Fibroblast of the aortic adventitia (primary cell): ENCODE measurements at regions not wholly inside any gene's neighbourhood (a gene's known extent, or its start where the extent isn't known, plus 50 kb on each side); places are given as distances from the start of the nearest gene placed in this dataset.

Source experiments
- DNase-seq: peaks from one replicate; pipeline ENCODE4 v3.0.0-alpha.2; 2010; ENCODE audit warnings: low read depth
- H3K4me3 ChIP-seq: 2 replicates; pipeline ENCODE4 v1.5.1; 2011; ENCODE audit warnings: low read depth, mild to moderate bottlenecking, control low read depth, low read length, moderate library complexity
- CTCF ChIP-seq: IDR thresholded peaks from 2 replicates; pipeline ENCODE4 v1.5.1; 2011; ENCODE audit warnings: mild to moderate bottlenecking, low read length, control low read depth, inconsistent platforms; ENCODE audit not compliant: insufficient read depth

DNA sequence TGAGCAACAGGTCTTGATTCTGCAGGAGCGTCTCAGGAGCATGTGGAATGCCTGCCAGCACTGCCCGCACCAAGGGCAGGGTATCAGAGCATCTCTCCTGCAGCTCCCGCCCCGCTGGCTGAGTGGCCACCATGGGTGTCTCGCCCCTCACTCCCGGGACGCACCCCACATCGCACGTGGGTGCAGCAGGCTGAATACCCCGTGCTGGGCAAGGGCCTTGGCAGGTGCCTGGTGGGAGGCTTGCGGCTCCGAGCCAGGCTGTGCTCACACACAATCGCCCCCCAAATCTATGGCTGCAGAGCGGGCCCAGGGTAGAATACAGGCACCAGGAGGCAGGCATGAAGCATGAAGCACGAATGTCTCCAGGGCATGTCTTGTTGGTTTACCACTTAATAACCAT, 103.9 kb upstream of the TMEM132D start:
- no peak for DNase-seq
- TF ChIP-seq CTCF: no peak
- H3K4me3 ChIP-seq: no peak overlapping the region

GRCh38 chr12:130008241-130008640, 104.4 kb upstream of the TMEM132D start:
- DNase-seq: no peak
- H3K4me3 ChIP-seq: no peak overlapping the region
- no peak for TF ChIP-seq CTCF

DNA sequence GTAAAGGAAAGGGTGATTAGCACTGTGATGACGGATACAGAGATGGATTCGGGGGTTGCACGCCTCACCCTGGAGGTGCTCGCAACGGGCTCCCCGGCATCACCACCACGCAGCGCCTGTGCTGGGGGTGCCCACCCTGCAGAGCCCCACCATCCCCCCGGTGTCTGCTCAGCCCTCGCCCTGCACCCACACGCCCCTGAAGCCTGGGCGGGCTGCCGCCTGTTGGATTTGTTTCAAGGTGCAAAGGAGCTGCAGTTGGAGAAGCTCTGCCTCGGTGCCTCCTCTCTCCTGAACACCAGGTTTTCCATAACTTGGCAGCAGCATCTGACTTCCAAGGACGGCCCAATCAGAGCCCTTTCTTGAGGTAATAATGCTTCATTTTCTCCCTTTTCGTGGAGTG, 106.1 kb upstream of the TMEM132D start:
- no peak overlapping the region for H3K4me3 ChIP-seq
- DNase-seq: no peak
- TF ChIP-seq CTCF: no peak

DNA sequence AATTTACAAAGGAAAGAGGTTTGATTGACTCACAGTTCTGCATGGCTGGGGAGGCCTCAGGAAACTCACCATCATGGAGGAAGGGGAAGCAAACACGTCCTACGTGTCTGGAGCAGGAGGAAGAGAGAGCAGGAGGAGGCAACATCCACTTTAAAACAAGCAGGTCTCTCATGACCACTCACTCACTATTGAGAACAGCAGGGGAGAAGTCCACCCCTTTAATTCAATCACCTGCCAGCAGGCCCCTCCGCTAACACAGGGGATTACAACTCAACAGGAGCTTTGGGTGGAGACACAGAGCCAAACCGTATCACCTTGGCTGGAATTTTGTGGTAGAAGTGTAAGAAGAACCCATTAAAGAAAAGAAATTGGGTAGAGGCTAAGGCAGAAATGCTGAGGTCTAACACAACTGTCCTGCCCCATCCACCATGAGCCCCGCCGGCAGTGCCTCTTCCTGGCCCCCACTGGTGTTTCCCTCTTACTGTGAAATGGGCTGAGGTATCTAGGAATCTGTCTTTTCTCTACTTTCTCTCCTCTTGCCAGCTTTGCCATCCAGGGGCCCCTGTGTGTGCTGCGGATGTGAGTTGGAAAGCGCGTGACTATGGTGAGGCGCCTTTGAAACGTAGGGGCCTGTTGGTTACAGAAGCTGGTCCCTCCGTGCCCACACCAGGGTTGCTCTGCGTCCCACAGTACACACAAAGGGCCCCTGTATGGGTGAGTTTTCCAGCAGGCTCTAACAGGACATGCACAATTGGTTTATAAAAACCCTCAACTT, 108.0 kb upstream of the TMEM132D start:
- DNase-seq: no peak
- TF ChIP-seq CTCF: no peak
- H3K4me3 ChIP-seq: no peak overlapping the region

DNA sequence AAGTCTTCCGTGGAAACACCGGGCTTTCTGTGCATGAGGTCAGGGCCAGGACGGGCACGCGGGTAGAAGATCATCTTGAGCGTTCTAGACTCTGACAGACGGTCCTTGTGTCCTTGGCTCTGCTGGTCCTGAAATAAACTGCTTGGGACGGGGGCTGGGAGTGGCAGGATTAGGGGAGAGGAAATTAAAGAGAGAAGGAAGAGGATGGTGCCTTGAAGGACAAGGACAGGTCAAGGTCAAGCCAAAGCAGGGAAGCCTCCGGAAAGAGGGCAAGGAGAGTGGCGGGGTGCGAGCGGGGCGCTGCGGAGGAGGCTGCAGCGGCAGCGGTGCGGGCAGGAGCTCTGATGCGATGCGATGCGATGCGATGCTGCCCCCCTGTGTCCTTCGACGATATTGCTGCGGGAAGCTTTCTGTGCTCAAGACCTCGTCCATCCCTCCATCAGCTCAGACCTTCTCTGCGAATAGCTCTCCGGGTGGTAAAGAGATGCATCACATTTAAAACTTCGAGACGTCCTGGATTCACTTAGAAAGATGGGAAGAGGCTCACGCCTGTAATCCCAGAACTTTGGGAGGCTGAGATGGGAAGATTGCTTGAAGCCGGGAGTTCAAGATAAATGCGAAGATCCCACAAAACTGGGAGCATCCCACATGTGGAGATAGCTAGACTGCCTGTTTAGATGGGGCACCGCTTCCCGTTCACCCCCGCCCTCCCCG, 110.1 kb upstream of the TMEM132D start:
- no peak for DNase-seq
- TF ChIP-seq CTCF: peak; percentile 22

GRCh38 chr12:130014485-130014807, 110.6 kb upstream of the TMEM132D start:
- TF ChIP-seq CTCF: no peak
- no peak for DNase-seq
- no peak overlapping the region for H3K4me3 ChIP-seq

More for the DNA sequence above, 110.1 kb upstream of the TMEM132D start:
- no peak overlapping the region for H3K4me3 ChIP-seq
